AG08396 (cell line): ENCODE measurements at regions not wholly inside any gene's neighbourhood (a gene's known extent, or its start where the extent isn't known, plus 50 kb on each side); places are given as distances from the start of the nearest gene placed in this dataset.
"Not testable (repeated sequence)": the region's sequence is repeated elsewhere in the genome, so short reads cannot be mapped to it uniquely, and the experiment has no call there.

ENCODE experiments used
- DNase-seq: peaks from one replicate; pipeline ENCODE4 v3.0.0; 2012; ENCODE audit warnings: low spot score, mixed read lengths

- no peak for DNase-seq
These were observed 265.1 kb upstream of the C16orf82 start for GRCh38 chr16:26801628-26802027.

- no peak for DNase-seq
These were observed 264.3 kb upstream of the C16orf82 start for GRCh38 chr16:26802440-26802839.

GRCh38 chr16:26802965-26803364 is 263.8 kb upstream of the C16orf82 start:
- no peak for DNase-seq

- DNase-seq: no peak
These were observed 260.1 kb upstream of the C16orf82 start for GRCh38 chr16:26806657-26807056.

- no peak for DNase-seq
These were observed 257.3 kb upstream of the C16orf82 start for GRCh38 chr16:26809461-26809860.

- DNase-seq: peak; percentile 14
These were observed 250.5 kb upstream of the C16orf82 start for GRCh38 chr16:26816266-26816665.

GRCh38 chr16:26816885-26817571 is 249.7 kb upstream of the C16orf82 start:
- DNase-seq: peak; percentile 79

- DNase-seq: no peak
These were observed 248.3 kb upstream of the C16orf82 start for GRCh38 chr16:26818393-26818792.

- no peak for DNase-seq
These were observed 242.3 kb upstream of the C16orf82 start for GRCh38 chr16:26824469-26824868.

- DNase-seq: no peak
These were observed 240.2 kb upstream of the C16orf82 start for GRCh38 chr16:26826500-26826899.

GRCh38 chr16:26827386-26827785 is 239.3 kb upstream of the C16orf82 start:
- no peak for DNase-seq

GRCh38 chr16:26830428-26831127 is 236.1 kb upstream of the C16orf82 start:
- DNase-seq: no peak

GRCh38 chr16:26836114-26836513 is 230.6 kb upstream of the C16orf82 start:
- not testable (repeated sequence) for DNase-seq

GRCh38 chr16:26838931-26839330 is 227.8 kb upstream of the C16orf82 start:
- DNase-seq: no peak

GRCh38 chr16:26840691-26841090 is 226.0 kb upstream of the C16orf82 start:
- no peak for DNase-seq

GRCh38 chr16:26856271-26856670 is 210.5 kb upstream of the C16orf82 start:
- DNase-seq: no peak

- DNase-seq: no peak
These were observed 209.9 kb upstream of the C16orf82 start for GRCh38 chr16:26856791-26857190.

- no peak for DNase-seq
These were observed 209.4 kb upstream of the C16orf82 start for GRCh38 chr16:26857371-26857770.

GRCh38 chr16:26860506-26860905 is 206.2 kb upstream of the C16orf82 start:
- DNase-seq: no peak

- no peak for DNase-seq
These were observed 202.8 kb upstream of the C16orf82 start for GRCh38 chr16:26863931-26864330.

- not testable (repeated sequence) for DNase-seq
These were observed 192.4 kb upstream of the C16orf82 start for GRCh38 chr16:26874318-26874717.

GRCh38 chr16:26877421-26877820 is 189.3 kb upstream of the C16orf82 start:
- no peak for DNase-seq

- no peak for DNase-seq
These were observed 181.1 kb upstream of the C16orf82 start for GRCh38 chr16:26885674-26886073.

GRCh38 chr16:26889740-26890139 is 177.0 kb upstream of the C16orf82 start:
- no peak for DNase-seq
